Activated CD4-positive, alpha-beta memory T cell treated with anti-CD3 and anti-CD28 coated beads, Interleukin-2, amount 10 ng/mL, durations not matched to agents 7 days and 5 days (primary cell): ENCODE measurements at regions not wholly inside any gene's neighbourhood (a gene's known extent, or its start where the extent isn't known, plus 50 kb on each side); places are given as distances from the start of the nearest gene placed in this dataset.
"Not testable (repeated sequence)": the region's sequence is repeated elsewhere in the genome, so short reads cannot be mapped to it uniquely, and the experiment has no call there.

Experiments used
- CTCF ChIA-PET: fragments of 350-600 bp; sonication (Branson Sonifier 250); formaldehyde crosslinking; loops from one replicate; lab custom pipeline; 2021; ENCODE audit warnings: antibody characterized with exemption, inconsistent platforms; lab: Charles Lee
- POLR2A ChIA-PET: fragments of 350-600 bp; sonication (Branson Sonifier 250); formaldehyde crosslinking; loops from one replicate; lab custom pipeline; 2021; ENCODE audit warnings: antibody characterized with exemption; lab: Charles Lee
- DNase-seq: peaks from one replicate; pipeline ENCODE4 v3.0.0-alpha.2; 2020
- H3K27ac Mint-ChIP-seq: one replicate; pipeline ENCODE4 v1.8.0; 2021; ENCODE audit warnings: mild to moderate bottlenecking, mixed read lengths
- H3K27me3 Mint-ChIP-seq: one replicate; pipeline ENCODE4 v1.8.0; 2021; ENCODE audit warnings: mixed read lengths
- H3K36me3 Mint-ChIP-seq: one replicate; pipeline ENCODE4 v1.8.0; 2021; ENCODE audit warnings: low read depth, mixed read lengths
- H3K4me1 Mint-ChIP-seq: one replicate; pipeline ENCODE4 v1.8.0; 2021; ENCODE audit warnings: mixed read lengths
- H3K4me3 Mint-ChIP-seq: one replicate; pipeline ENCODE4 v1.8.0; 2021; ENCODE audit warnings: mild to moderate bottlenecking, mixed read lengths
- H3K9me3 Mint-ChIP-seq: one replicate; pipeline ENCODE4 v1.8.0; 2021; ENCODE audit warnings: mixed read lengths

DNA sequence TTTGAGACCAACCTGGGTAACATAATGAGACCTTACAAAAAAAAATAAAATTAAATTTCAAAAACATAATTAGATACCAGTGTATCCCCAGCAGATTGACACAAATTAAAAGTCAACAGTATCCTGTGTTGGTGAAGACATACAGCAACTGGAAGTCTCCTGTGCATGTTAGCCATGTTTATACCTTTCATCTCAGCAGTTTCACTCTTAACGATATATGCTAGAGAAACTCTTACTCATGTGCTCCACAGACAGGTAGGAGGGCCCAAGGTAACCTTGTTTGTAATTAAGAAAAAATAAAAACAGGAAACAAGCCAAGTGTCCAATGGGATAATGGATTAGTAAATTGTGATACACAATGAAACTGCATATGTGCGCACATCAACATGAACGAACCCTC is 50.1 kb upstream of the N4BP3 start:
- Mint-ChIP-seq H3K27ac (no peak overlapping the region), H3K36me3 (no peaks in the 10 kb centered on the region), H3K4me3 (no peak overlapping the region), H3K9me3 (no peaks in the 10 kb centered on the region), H3K4me1 (peaks cover 4% of the 10 kb centered on the region), H3K27me3 (peaks cover 7% of the 10 kb centered on the region)
- CTCF ChIA-PET: interaction anchor here (0.7 to 1.2 kb wide), 3 partner anchors 12 to 455 kb away, joined by 3 to 4 read pairs (median 3); no protein-coding TSS in a partner anchor
- POLR2A ChIA-PET: no interaction called here
- DNase-seq: no peak

GRCh38 chr5:178058321-178059012 is 54.9 kb upstream of the N4BP3 start:
- no peak overlapping the region for H3K4me3 Mint-ChIP-seq
- H3K36me3 Mint-ChIP-seq: no peaks in the 10 kb centered on the region
- DNase-seq: no peak
- peaks cover 1% of the 10 kb centered on the region for H3K27me3 Mint-ChIP-seq
- CTCF ChIA-PET: no interaction called here
- POLR2A ChIA-PET: no interaction called here
- peaks cover 4% of the 10 kb centered on the region for H3K4me1 Mint-ChIP-seq
- H3K9me3 Mint-ChIP-seq: no peaks in the 10 kb centered on the region
- no peak overlapping the region for H3K27ac Mint-ChIP-seq

DNA sequence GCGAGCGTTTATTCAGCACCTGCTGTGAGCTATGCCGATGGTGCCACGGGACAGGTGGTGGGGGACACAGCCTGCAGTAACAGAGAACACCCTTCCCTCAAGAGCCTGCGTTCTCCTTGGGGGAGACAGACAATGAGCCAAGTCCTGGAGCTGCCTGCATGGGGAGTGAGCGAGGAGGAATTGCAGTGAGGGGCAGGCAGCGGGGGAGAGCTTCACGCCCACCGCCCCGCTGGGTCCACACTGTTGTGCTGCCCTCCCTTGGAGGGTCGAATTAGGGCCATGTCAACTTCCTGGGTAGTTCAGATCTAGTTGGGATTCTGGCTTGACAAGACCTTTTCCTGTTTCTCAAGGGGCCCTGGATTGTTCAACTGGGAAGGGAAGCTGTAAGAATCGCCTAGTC is 55.5 kb upstream of the N4BP3 start:
- Mint-ChIP-seq H3K27ac (no peak overlapping the region), H3K9me3 (no peaks in the 10 kb centered on the region), H3K4me1 (peaks cover 4% of the 10 kb centered on the region), H3K36me3 (no peaks in the 10 kb centered on the region), H3K4me3 (no peak overlapping the region), H3K27me3 (peaks cover 1% of the 10 kb centered on the region)
- DNase-seq: no peak
- POLR2A ChIA-PET: no interaction called here
- CTCF ChIA-PET: no interaction called here

DNA sequence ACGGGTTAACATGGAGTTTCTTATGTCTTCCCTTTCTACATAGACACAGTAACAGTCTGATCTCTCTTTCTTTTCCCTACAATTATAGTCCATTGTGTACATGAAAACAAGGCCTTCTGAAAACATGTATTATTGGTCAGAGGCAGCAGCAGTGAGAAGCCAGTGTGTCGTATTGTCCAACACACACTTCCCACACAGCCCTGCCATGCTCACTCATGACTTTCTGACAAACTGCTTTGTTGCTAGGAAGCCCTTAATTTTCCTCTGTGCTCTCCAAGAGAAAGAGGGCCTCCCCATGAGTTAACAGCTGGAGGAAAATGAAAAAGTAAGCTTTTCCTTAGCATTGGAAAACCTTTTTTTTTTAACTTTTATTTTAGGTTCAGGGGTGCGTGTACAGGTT is 56.4 kb upstream of the N4BP3 start:
- H3K4me3 Mint-ChIP-seq: no peak overlapping the region
- no peak for DNase-seq
- peaks cover 1% of the 10 kb centered on the region for H3K27me3 Mint-ChIP-seq
- no peaks in the 10 kb centered on the region for H3K4me1 Mint-ChIP-seq
- no peaks in the 10 kb centered on the region for H3K9me3 Mint-ChIP-seq
- no peaks in the 10 kb centered on the region for H3K36me3 Mint-ChIP-seq
- CTCF ChIA-PET: no interaction called here
- no peak overlapping the region for H3K27ac Mint-ChIP-seq
- POLR2A ChIA-PET: no interaction called here

DNA sequence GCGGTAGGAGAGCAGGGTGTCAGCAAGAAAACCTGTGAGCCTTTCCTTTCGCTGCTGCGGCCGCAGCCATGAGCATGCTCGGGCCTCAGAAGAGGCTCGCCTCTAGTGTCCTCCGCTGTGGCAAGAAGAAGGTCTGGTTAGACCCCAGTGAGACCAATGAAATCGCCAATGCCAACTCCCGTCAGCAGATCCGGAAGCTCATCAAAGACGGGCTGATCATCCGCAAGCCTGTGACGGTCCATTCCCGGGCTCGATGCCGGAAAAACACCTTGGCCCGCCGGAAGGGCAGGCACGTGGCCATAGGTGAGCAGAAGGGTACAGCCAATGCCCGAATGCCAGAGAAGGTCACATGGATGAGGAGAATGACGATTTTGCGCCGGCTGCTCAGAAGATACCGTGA is 57.8 kb upstream of the N4BP3 start:
- H3K9me3 Mint-ChIP-seq, CTCF ChIA-PET, H3K36me3 Mint-ChIP-seq, H3K4me1 Mint-ChIP-seq, H3K27me3 Mint-ChIP-seq, H3K27ac Mint-ChIP-seq, H3K4me3 Mint-ChIP-seq, DNase-seq, POLR2A ChIA-PET: not testable (repeated sequence)

DNA sequence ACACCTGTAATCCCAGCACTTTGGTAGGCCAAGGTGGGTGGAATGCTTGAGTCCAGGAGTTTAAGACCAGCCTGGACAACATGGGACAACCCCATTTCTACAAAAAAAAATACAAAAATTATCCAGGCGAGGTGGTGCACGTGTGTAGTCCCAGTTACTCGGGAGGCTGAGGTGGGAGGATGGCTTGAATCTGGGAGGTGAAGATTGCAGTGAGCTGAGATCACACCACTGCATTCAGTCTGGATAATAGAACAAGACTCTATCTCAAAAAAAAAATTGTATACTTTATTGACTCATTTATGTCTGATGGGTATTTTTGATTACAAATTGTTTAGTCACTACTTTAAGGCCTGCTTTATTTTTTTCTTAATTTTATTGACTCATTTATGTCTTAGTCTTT is 56.0 kb upstream of the PROP1 start:
- H3K9me3 Mint-ChIP-seq, H3K4me3 Mint-ChIP-seq, POLR2A ChIA-PET, H3K36me3 Mint-ChIP-seq, H3K4me1 Mint-ChIP-seq, CTCF ChIA-PET, H3K27me3 Mint-ChIP-seq, H3K27ac Mint-ChIP-seq, DNase-seq: not testable (repeated sequence)

- H3K4me3 Mint-ChIP-seq, H3K27ac Mint-ChIP-seq, H3K9me3 Mint-ChIP-seq, H3K4me1 Mint-ChIP-seq, CTCF ChIA-PET, H3K36me3 Mint-ChIP-seq, DNase-seq, H3K27me3 Mint-ChIP-seq, POLR2A ChIA-PET: not testable (repeated sequence)
These were observed 54.8 kb upstream of the PROP1 start for GRCh38 chr5:178050873-178051272.

GRCh38 chr5:178047943-178048342 is 51.9 kb upstream of the PROP1 start:
- CTCF ChIA-PET, H3K4me3 Mint-ChIP-seq, DNase-seq, H3K27ac Mint-ChIP-seq, H3K36me3 Mint-ChIP-seq, POLR2A ChIA-PET, H3K4me1 Mint-ChIP-seq, H3K9me3 Mint-ChIP-seq, H3K27me3 Mint-ChIP-seq: not testable (repeated sequence)

- H3K27ac Mint-ChIP-seq, H3K9me3 Mint-ChIP-seq, H3K4me3 Mint-ChIP-seq, DNase-seq, CTCF ChIA-PET, H3K27me3 Mint-ChIP-seq, H3K36me3 Mint-ChIP-seq, H3K4me1 Mint-ChIP-seq, POLR2A ChIA-PET: not testable (repeated sequence)
These were observed 50.8 kb upstream of the PROP1 start for GRCh38 chr5:178046757-178047399.

- CTCF ChIA-PET, H3K9me3 Mint-ChIP-seq, H3K4me1 Mint-ChIP-seq, H3K27ac Mint-ChIP-seq, H3K36me3 Mint-ChIP-seq, DNase-seq, H3K27me3 Mint-ChIP-seq, POLR2A ChIA-PET, H3K4me3 Mint-ChIP-seq: not testable (repeated sequence)
These were observed 49.9 kb upstream of the PROP1 start for GRCh38 chr5:178045963-178046362.
